H1 (cell line): ENCODE measurements at regions not wholly inside any gene's neighbourhood (a gene's known extent, or its start where the extent isn't known, plus 50 kb on each side); places are given as distances from the start of the nearest gene placed in this dataset.

Experiments used
- BRCA1 ChIP-seq: IDR thresholded peaks from 2 replicates; pipeline ENCODE4 v1.6.1; 2012; ENCODE audit warnings: low read depth, low read length, improper control_type of control experiment
- CHD7 ChIP-seq: fragments of 300-600 bp; sonication (generic); IDR thresholded peaks from 2 replicates; pipeline ENCODE4 v1.7.1; 2012; ENCODE audit warnings: low read length, moderate library complexity, mild to moderate bottlenecking, inconsistent platforms; ENCODE audit not compliant: insufficient replicate concordance
- CTCF ChIP-seq, 3 experiments: IDR thresholded peaks; 1 replicate in 2 of 3; 2 replicates in 1 of 3; pipeline versions ENCODE4 v1.5.1 to v1.6.1; 2011; ENCODE audit warnings: low read length in 3 of 3, mild to moderate bottlenecking in 3 of 3, inconsistent platforms in 2 of 3, low read depth in 1 of 3, moderate library complexity in 1 of 3; ENCODE audit not compliant: insufficient read depth in 1 of 3; ENCODE audit errors: control extremely low read depth in 1 of 3
- EP300 ChIP-seq, 2 experiments: IDR thresholded peaks; 1 replicate in 1 of 2; 2 replicates in 1 of 2; pipeline ENCODE4 v1.6.1; 2011 to 2012; ENCODE audit warnings: low read depth in 2 of 2, low read length in 2 of 2, mild to moderate bottlenecking in 2 of 2, borderline replicate concordance in 1 of 2, inconsistent platforms in 1 of 2, moderate library complexity in 1 of 2
- EZH2 ChIP-seq: fragments of 200-600 bp; sonication (generic); IDR thresholded peaks from 2 replicates; pipeline ENCODE4 v1.7.1; 2012; ENCODE audit warnings: low read depth, mild to moderate bottlenecking, moderate library complexity, low read length, inconsistent platforms; ENCODE audit not compliant: severe bottlenecking
- PHF8 ChIP-seq: fragments of 200-600 bp; sonication (generic); conservative IDR thresholded peaks from 2 replicates; pipeline ENCODE4 v1.7.1; 2012; ENCODE audit warnings: low read depth, mild to moderate bottlenecking, inconsistent platforms, low read length, moderate library complexity
- POU5F1 ChIP-seq: IDR thresholded peaks from 2 replicates; pipeline ENCODE4 v1.6.1; 2011; ENCODE audit warnings: low read depth, mild to moderate bottlenecking, low read length, moderate library complexity
- YY1 ChIP-seq: IDR thresholded peaks from 2 replicates; pipeline ENCODE4 v1.6.1; 2011; ENCODE audit warnings: low read depth, mild to moderate bottlenecking, low read length

GRCh38 chr1:228894442-228894989 lies 159.2 kb downstream of the RHOU start (continued):
- TF ChIP-seq CHD7 (no peak), CTCF (IDR thresholded peaks at IDR 0.05; ENCODE audit: control extremely low read depth in 1 of 3, insufficient read depth in 1 of 3, low read depth in 1 of 3, low read length in 3 of 3) (no peak), PHF8 (no peak), EP300 (IDR thresholded peaks at IDR 0.05; ENCODE audit: borderline replicate concordance in 1 of 2, low read depth in 2 of 2, low read length in 2 of 2) (no peak), EZH2 (no peak), YY1 (no peak), POU5F1 (no peak), BRCA1 (no peak)
